ENCODE measurements at regions not wholly inside any gene's neighbourhood (a gene's known extent, or its start where the extent isn't known, plus 50 kb on each side); places are given as distances from the start of the nearest gene placed in this dataset.

GRCh38 chr1:98497497-98497896 lies 164.0 kb upstream of the SNX7 start:
- no peak for TF ChIP-seq CTCF (IDR thresholded peaks at IDR 0.05)

- no peak for TF ChIP-seq CTCF (IDR thresholded peaks at IDR 0.05)
These were observed 165.1 kb upstream of the SNX7 start for GRCh38 chr1:98496256-98496995.

GRCh38 chr1:98493469-98493868 lies 168.1 kb upstream of the SNX7 start:
- TF ChIP-seq CTCF (IDR thresholded peaks at IDR 0.05), result no peak

- no peak for TF ChIP-seq CTCF (IDR thresholded peaks at IDR 0.05)
These were observed 171.4 kb upstream of the SNX7 start for GRCh38 chr1:98490099-98490498.

- no peak for TF ChIP-seq CTCF (IDR thresholded peaks at IDR 0.05)
These were observed 173.9 kb upstream of the SNX7 start for GRCh38 chr1:98487620-98488019.

GRCh38 chr1:98482611-98483010 lies 178.9 kb upstream of the SNX7 start:
- TF ChIP-seq CTCF (IDR thresholded peaks at IDR 0.05), result no peak

GRCh38 chr1:98480271-98480670 lies 181.2 kb upstream of the SNX7 start:
- no peak for TF ChIP-seq CTCF (IDR thresholded peaks at IDR 0.05)

- TF ChIP-seq CTCF (IDR thresholded peaks at IDR 0.05), result no peak
These were observed 183.4 kb upstream of the SNX7 start for GRCh38 chr1:98478121-98478520.
